GM12872 (cell line): ENCODE measurements at regions not wholly inside any gene's neighbourhood (a gene's known extent, or its start where the extent isn't known, plus 50 kb on each side); places are given as distances from the start of the nearest gene placed in this dataset.

Experiments
- CTCF ChIP-seq: IDR thresholded peaks from 3 replicates; pipeline ENCODE4 v1.5.1; 2011; ENCODE audit warnings: low read depth, mild to moderate bottlenecking, low read length, moderate library complexity; ENCODE audit not compliant: insufficient read depth

GRCh38 chr9:28900406-28900805, 1327.1 kb upstream of the C9orf72 start:
- TF ChIP-seq CTCF = no peak

- no peak for TF ChIP-seq CTCF
Measured at GRCh38 chr9:28909526-28909925, 1336.2 kb upstream of the C9orf72 start.

- TF ChIP-seq CTCF = no peak
Measured at GRCh38 chr9:28912621-28913020, 1339.3 kb upstream of the C9orf72 start.

GRCh38 chr9:28915202-28915930, 1342.1 kb upstream of the C9orf72 start:
- no peak for TF ChIP-seq CTCF

GRCh38 chr9:28916348-28916747, 1343.1 kb upstream of the C9orf72 start:
- TF ChIP-seq CTCF = no peak

- no peak for TF ChIP-seq CTCF
Measured at GRCh38 chr9:28921857-28922500, 1348.7 kb upstream of the C9orf72 start.

GRCh38 chr9:28922891-28923290, 1349.6 kb upstream of the C9orf72 start:
- no peak for TF ChIP-seq CTCF
